HTR-8/SVneo (cell line): ENCODE measurements at regions not wholly inside any gene's neighbourhood (a gene's known extent, or its start where the extent isn't known, plus 50 kb on each side); places are given as distances from the start of the nearest gene placed in this dataset.
"Not testable (repeated sequence)": the region's sequence is repeated elsewhere in the genome, so short reads cannot be mapped to it uniquely, and the experiment has no call there.

Experiments used
- DNase-seq: peaks from one replicate; pipeline ENCODE4 v3.0.0; 2011; ENCODE audit warnings: low spot score, mixed read lengths; ENCODE audit not compliant: insufficient read length
- FAIRE-seq: peaks from 2 replicates; lab custom pipeline; 2011; peaks lifted over from hg19 to GRCh38; lab: Jason Lieb, UNC

DNA sequence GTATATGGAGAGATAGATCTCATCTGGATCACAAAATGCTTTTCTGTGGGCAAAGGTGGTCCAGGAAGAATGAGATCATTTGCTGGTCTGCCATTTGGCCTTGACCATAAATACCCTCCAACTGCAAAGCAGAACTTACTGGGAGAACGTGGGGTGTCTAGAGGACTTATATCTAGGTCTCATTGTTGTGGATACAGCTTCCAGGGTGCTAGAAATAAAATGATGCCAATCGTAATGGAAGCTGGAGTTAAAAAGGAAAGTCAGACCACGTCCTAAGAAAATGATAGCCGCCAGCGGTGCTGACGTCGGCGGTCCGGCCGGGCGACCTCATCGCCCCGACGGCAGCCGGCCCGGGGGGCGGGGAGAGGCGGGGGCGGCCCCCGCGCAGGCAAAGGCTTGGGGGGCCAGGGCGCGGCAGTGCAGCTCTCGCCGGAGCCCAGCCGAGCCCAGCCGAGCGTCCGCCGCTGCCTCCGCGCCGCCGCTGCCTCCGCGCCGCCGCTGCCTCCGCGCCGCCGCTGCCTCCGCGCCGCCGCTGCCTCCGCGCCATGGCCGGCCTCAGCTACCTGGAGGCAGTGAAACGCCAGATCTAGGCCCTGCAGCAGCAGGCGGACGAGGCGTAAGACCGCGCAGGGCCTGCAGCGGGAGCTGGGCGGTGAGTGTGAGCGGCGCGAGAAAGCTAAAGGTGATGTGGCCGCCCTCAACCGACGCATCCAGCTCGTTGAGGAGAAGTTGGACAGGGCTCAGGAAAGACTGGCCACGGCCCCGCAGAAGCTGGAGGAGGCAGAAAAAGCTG lies 89.5 kb downstream of the EOMES start:
- FAIRE-seq (peak; percentile 85), DNase-seq (peak; percentile 45)

DNA sequence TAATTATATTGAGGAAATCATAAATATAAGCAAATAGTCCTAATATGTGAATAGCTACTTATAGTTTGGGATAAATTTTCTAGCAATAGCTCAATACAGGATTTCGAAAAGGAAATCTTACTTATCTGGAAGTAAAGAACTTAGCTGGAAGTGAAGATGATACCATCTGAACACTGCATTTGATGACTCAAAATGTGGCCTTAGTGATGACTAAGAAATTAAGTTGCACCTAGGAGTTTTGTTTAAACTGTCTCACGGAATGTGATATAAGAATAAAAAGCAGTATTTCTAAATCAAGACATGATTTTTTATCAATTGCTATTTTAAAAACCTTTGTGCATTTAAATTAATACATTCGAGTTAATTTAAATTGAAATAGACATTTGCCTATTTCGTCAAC lies 91.2 kb downstream of the EOMES start:
- FAIRE-seq (no peak), DNase-seq (no peak)

DNA sequence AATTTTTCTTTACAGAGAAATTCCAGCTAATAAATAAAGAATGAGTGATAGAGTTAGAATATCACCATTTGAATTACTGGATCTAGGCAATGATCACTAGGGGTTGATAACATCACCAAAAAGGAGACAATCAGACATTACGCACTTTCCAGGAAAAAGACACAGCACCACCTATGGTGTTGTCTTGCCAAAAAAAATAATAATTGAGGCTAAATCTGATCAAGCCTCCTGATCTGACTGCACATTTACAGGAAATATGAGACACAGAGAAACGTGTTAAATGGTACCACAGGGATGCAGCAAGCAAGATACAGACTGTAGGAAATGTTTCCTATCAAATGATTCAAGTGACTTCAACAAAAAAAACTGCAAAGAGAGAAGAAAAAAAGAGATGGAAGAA lies 92.8 kb downstream of the EOMES start:
- FAIRE-seq: no peak
- no peak for DNase-seq

DNA sequence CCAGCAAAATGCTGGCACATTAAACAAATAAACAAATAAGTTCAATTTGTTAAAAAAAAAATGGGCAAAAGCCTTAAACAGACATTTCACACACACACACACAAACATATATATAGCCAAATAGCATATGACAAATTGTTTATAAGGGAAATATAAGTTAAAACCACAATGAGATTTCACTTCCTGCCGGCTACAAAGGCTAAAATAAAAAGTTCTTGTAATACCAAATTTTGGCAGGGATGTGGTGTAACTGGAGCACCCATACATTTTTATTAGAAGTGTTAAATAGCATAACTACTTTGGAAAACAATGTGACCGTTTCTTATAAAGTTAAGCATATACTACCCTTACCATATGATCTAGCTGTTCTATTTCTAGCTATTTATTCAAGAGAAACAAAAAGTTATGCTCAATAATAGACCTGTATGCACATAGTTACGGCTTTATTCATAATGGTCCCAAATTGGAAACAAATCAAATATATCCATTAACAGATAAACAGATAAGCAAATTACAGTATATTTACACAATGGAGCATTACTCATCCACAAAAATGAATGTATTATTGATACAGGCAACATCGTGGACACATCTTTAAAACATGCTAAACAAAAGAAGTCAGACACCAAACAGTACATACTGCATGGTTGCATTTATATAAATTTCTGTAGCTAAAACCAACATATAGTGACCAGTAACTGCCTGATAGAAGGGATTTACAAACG lies 93.9 kb downstream of the EOMES start:
- FAIRE-seq: no peak

DNA sequence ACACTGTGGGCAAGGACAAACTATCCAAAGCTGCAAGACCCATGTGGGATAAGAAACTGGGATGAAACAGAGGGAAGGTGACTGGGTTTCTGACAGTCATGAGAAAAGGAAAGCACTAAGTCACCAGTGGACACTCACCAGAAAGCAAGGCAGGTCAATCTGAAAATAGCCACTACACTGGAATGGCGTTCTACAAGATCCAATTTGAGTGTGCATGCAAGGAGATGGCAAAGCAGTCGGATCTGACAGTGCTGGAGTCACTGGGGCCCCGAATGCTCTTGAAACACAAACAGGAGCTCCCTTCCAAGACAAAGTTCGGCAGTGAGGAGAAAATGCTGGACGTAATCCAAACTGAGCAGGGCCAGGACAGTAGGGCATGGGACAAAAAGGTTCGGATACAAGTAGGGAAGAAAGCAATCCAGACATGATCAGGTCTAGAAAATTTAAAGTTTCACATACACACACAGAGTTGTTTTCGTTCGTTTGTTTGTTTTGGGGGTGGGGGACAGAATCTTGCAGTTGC lies 95.5 kb downstream of the EOMES start:
- DNase-seq (no peak), FAIRE-seq (no peak)

More for the DNA sequence above, 93.9 kb downstream of the EOMES start:
- DNase-seq: no peak

DNA sequence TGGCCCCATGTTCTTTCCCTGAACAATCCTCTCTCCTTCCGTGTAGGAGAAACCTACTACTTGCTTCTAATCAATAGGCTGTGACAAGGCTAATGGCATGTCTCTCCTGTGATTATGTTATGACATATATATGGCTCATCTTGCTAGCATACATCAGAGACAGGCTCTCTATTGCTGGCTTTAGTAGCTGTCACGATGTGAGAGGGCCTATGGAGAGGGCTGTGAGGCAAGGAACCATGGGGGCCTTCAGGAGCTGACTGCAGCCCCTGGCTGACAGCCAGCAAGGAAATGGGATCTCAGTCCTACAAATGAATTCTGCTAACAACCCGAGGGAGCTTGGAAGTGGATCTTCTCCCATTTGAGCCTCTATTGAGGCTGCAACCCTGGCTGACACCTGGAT lies 96.3 kb downstream of the EOMES start:
- DNase-seq: no peak
- no peak for FAIRE-seq

DNA sequence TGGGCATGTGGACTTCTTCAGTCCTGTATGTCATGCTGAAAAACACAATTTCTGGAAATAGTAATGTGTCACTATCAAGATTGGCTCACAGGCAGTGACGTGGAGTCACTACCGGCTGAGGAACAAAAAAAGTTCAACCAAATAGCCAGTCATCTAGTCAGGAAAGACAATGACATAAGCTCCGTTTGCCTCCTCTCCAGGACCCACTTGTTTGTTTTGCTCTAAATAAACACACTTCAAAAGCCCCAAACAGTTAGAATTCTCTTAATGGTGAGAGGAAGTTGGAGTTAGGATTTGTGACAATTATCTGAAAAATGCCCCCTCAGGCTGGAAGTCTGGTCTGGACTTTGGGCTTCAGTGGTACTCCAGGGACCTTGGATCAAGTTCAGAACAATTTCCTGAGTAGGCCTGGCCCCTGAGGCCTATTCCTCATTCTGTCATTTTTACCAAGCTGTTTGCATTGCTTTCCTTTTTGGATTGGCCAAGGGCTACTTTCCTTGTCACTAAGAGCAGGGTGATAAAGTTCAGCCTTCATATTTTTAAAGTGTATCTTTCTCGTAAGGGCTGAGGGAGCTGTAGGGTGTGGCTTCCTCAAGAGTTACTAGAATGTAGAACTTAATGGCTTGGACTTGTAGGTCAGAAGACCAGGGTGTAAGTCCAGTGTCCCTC lies 98.9 kb downstream of the EOMES start:
- DNase-seq (no peak), FAIRE-seq (no peak)

DNA sequence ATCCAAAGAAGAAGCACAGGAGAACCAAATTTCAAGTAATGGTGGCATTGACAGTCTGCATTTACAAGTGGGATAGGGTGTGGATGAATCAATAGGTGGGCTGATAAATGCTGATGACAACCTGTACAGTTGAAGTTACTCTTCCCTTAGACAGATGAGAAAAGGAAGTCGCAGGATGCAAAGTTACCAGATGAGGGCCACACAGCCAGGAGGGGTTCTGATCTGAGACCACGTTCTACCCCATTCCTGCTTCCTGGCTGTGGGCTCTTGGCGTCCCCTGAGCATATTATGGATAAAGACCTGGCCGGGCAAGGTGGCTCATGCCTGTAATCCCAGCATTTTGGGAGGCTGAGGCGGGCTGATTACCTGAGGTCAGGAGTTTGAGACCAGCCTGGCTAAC lies 104.6 kb downstream of the EOMES start:
- DNase-seq: no peak
- no peak for FAIRE-seq

DNA sequence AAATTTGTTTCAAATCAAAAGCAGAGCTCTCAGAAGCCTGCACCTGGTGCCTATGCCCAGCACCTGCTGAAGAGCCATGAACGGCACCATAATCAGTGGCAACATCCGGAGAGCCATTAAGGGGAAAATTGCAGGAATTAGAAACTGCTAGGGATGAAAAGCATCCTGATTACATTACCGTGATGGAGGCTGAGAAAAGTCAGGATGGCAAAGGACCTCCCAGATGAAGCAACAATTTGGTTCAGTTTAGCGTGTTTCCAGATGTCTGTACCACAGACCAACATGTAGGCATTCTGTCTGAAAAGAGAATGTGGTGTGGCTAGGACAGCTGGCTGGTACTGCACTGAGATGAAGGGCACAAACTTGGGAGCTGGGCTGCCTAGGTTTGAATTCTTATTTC lies 106.1 kb downstream of the EOMES start:
- FAIRE-seq (no peak), DNase-seq (no peak)

DNA sequence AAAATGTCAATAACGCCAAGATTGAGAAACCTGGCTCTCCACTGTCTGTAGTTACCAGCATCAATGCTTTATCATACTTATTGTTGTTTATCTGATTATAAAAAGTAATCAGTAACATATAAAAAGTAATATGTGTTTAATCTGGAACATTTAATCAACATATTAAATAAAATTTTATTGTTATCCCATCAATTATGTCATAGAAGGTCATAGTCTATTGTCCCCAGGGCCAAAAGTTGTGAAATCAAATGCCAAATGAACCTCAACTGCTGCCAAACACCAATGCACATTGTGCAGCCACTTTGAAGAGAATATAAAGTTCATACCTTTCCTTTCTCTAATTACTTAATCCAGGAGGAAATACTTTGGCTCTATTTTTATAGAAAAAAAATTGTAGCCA lies 106.6 kb downstream of the EOMES start:
- DNase-seq: no peak
- no peak for FAIRE-seq

DNA sequence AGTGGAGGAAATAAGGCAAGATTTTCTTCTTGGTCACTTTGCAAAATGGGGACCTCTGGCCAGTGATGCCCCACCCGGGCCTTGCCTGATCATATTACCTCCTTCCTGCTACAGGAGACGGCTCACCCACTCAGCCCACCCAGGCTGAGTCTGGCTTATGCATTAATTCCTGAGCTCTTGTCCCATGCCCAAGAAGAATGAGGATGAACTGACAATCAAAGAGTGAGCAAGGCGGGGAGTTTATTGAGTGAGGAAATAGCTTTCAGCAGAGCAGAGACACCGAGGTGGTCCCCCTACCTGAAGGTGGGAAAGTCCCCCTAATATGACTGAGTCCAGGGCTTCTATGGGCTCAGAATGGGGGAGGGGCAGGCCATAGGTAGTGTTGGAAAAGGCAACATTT lies 107.5 kb downstream of the EOMES start:
- FAIRE-seq (no peak), DNase-seq (no peak)

DNA sequence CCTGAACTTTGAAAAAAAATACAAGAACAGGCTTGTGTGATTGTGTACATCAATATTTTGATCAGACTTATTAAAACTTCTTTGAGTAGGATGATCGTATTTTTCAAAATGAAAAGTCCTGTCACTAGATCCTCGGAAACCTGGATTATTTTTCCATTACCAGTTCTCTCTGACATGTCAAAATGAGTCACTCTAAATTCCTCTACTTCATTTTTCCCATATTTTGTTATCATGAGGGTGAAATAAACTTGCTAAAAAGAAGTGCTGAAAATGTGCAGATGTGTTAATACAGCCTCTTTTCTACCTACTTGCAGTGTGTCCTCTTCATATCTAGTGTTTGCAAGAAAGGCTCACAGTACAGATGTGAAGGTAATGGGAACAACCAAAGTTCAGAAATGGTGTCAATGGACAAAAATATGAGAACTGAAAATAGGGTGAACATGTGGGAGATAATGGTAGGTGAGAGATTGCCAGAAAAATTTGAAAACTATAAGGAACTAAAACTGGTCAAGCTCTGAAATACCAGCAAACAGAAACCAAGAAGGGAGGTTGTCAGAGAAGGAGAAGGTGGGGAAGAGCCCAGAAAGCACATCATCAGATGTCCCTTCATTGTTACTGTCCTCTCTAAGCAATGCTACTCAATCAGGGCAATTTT lies 108.2 kb downstream of the EOMES start:
- DNase-seq (no peak), FAIRE-seq (no peak)

DNA sequence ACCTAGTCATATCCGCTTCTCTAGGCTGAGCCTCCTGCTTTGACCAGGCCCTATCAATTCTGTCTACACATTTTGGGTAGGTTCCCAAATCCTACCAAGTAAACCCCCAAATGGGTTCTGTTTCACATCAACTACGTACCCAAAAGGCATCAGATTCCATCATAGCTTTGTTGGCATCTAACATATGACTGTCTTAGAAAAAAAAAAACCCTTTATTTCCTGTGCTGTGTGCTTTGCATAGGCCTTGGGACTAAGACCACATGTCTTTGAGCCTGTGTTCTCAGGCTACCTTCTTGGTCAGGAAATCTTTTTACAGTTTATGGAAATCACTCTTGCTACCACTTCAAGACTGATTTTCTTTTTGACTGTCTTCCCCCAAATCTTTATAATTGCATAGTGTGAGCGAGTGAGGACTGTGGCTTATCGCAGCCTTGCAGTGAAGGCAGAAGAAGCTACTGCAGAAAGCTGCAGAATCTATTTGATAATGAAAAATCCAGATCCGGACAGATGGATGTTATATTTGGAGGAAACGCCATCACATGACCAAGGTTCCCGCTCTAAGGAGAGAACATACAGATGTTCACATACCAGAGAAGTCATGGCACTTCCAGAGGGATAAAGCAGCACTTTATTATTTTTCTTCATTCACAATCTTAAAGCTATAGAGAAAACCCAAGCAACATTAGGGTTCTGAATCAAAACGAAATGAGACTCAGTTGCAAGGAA lies 111.2 kb downstream of the EOMES start:
- FAIRE-seq (no peak), DNase-seq (no peak)

DNA sequence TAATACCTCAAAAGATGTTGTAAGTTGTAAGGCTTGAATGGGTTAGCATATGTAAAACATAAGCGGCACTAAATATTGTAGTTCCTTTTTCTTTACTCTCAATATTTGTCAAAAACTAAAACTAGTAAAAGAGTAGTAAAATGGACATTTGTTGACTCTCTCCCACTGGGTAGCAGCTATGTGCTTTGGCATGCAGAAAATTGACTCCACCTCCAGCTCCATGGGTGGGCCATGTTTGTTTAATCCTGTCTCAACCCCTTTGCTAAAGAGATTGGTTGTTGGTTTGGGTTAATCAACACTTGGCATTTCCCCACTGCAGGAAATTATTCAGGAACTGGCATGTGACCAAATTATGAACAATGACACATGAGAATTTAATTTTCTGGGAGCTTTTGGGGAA lies 114.8 kb downstream of the EOMES start:
- DNase-seq: no peak
- FAIRE-seq: no peak

DNA sequence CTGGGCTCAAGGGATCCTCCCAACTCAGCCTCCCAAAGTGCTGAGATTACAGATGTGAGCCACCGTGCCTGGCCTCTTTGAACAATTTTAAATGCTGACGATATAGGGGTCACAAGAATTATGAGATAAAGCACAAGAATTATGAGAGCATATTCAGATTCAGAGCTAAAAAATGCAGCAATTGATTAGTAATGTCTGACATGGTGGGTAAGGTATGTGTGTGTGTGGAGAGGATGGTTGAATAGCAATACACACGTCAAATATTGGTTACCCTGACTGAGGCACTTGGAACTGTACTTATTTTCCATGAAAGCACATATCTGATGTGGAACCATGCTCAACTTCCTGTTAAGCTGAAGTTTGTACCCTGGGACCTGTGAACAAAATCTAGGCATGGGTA lies 115.6 kb downstream of the EOMES start:
- DNase-seq (no peak), FAIRE-seq (no peak)

DNA sequence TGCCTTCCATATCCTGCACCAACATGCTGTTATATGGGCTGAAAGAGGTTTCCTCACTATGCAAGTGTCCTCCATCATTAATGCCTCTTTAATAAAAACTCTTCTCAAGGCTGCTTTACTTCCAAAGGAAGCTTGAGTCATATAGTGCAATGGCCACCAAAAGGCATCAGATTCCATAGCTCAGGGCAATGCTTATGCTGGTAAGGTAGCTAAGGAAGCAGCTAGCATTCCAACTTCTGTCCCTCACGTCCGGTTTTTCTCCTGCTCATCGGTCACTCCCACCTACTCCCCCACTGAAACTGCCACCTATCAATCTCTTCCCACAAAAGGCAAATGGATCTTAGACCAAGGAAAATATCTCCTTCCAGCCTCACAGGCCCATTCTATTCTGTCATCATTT lies 117.1 kb upstream of the SLC4A7 start:
- not testable (repeated sequence) for FAIRE-seq, DNase-seq

DNA sequence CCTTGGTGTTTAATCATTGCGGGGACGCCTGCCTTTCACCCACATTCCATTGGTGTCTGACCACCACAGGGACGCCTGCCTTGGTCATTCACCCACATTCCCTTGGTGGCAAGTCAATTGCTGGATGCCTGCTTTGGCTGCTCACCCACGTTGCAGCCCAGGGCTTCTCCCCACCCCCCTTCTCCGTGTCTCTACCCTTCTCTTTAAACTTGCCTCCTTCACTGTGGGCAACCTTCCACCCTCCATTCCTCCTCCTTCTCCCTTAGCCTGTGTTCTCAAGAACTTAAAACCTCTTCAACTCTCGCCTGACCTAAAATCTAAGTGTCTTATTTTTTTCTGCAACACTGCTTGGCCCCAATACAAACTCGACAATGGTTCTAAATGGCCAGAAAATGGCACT lies 115.6 kb upstream of the SLC4A7 start:
- not testable (repeated sequence) for FAIRE-seq, DNase-seq

DNA sequence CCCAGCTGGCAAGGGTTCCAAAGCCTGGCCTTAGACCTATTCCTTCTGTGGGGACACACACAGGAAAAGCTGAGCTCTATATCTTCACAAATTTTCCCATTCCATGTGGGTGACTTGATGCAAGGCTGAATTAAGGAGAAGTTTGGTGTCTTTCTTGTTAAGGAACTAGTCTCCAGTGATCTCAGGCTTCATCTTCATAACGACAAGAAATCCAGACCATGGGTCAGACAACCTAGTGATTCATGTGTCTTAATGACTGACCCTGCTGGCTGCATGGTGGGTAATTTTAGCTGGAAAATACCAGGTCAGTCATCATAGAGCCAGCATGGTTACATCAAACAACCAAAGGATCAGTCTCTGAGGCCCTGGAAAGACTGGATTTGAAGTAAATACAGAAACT lies 112.7 kb upstream of the SLC4A7 start:
- DNase-seq (no peak), FAIRE-seq (no peak)

DNA sequence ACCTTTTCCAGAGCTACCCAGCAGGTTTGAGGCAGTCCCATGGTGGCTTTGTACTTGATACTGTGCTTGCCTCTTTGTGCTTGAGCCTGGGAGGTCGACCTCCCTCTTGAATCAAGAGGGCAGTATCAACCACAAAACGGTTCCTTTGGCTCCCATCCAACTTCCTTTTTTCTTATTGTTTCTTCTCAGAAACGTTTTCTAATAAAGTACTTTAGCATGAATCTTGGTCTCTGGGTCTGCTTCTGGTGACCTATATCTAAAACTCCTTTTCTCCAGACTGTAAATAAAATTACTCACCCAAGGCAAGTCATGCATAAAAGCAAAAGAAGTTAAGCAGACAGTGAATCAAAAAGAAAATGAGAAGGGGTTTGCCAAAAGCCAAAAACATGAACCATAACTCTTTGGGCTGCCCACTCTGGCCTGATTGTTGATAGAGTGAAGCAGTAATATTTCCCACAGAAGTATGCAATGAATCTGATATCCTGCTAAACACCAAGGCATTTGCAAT lies 112.2 kb upstream of the SLC4A7 start:
- DNase-seq (no peak), FAIRE-seq (no peak)
